ENCODE measurements at regions not wholly inside any gene's neighbourhood (a gene's known extent, or its start where the extent isn't known, plus 50 kb on each side); places are given as distances from the start of the nearest gene placed in this dataset.

- H3K36me3 Mint-ChIP-seq (ENCODE audit: low read depth, unreplicated experiment): peaks cover 4% of the 10 kb centered on the region
- TF ChIP-seq CTCF (IDR thresholded peaks at IDR 0.05; ENCODE audit: unreplicated experiment): no peak
- H3K4me3 Mint-ChIP-seq (ENCODE audit: unreplicated experiment): no peak overlapping the region
- no peaks in the 10 kb centered on the region for H3K4me1 Mint-ChIP-seq (ENCODE audit: unreplicated experiment)
- DNase-seq (ENCODE audit: low spot score): no peak
- peaks cover 2% of the 10 kb centered on the region for H3K27me3 Mint-ChIP-seq (ENCODE audit: unreplicated experiment)
- H3K9me3 Mint-ChIP-seq (ENCODE audit: unreplicated experiment): peaks cover 36% of the 10 kb centered on the region
- H3K27ac Mint-ChIP-seq (ENCODE audit: unreplicated experiment): no peak overlapping the region
Observed at GRCh38 chr3:1773679-1774078, 325.0 kb upstream of the CNTN4 start.

GRCh38 chr3:1774597-1774996, 324.1 kb upstream of the CNTN4 start:
- no peak for DNase-seq (ENCODE audit: low spot score)
- no peak overlapping the region for H3K27ac Mint-ChIP-seq (ENCODE audit: unreplicated experiment)
- peaks cover 2% of the 10 kb centered on the region for H3K27me3 Mint-ChIP-seq (ENCODE audit: unreplicated experiment)
- H3K9me3 Mint-ChIP-seq (ENCODE audit: unreplicated experiment): peaks cover 35% of the 10 kb centered on the region
- H3K4me3 Mint-ChIP-seq (ENCODE audit: unreplicated experiment): no peak overlapping the region
- TF ChIP-seq CTCF (IDR thresholded peaks at IDR 0.05; ENCODE audit: unreplicated experiment): no peak
- H3K36me3 Mint-ChIP-seq (ENCODE audit: low read depth, unreplicated experiment): peaks cover 4% of the 10 kb centered on the region
- H3K4me1 Mint-ChIP-seq (ENCODE audit: unreplicated experiment): no peaks in the 10 kb centered on the region

- no peak for DNase-seq (ENCODE audit: low spot score)
- Mint-ChIP-seq H3K27ac (ENCODE audit: unreplicated experiment) (no peak overlapping the region), H3K36me3 (ENCODE audit: low read depth, unreplicated experiment) (peaks cover 4% of the 10 kb centered on the region), H3K27me3 (ENCODE audit: unreplicated experiment) (peaks cover 2% of the 10 kb centered on the region), H3K9me3 (ENCODE audit: unreplicated experiment) (peaks cover 35% of the 10 kb centered on the region), H3K4me1 (ENCODE audit: unreplicated experiment) (no peaks in the 10 kb centered on the region), H3K4me3 (ENCODE audit: unreplicated experiment) (no peak overlapping the region)
- TF ChIP-seq CTCF (IDR thresholded peaks at IDR 0.05; ENCODE audit: unreplicated experiment): no peak
Observed at GRCh38 chr3:1775321-1775720, 323.3 kb upstream of the CNTN4 start.

GRCh38 chr3:1783995-1784394, 314.7 kb upstream of the CNTN4 start:
- H3K36me3 Mint-ChIP-seq (ENCODE audit: low read depth, unreplicated experiment): no peaks in the 10 kb centered on the region
- no peak for TF ChIP-seq CTCF (IDR thresholded peaks at IDR 0.05; ENCODE audit: unreplicated experiment)
- no peak overlapping the region for H3K27ac Mint-ChIP-seq (ENCODE audit: unreplicated experiment)
- peaks cover 2% of the 10 kb centered on the region for H3K27me3 Mint-ChIP-seq (ENCODE audit: unreplicated experiment)
- DNase-seq (ENCODE audit: low spot score): no peak
- H3K4me1 Mint-ChIP-seq (ENCODE audit: unreplicated experiment): no peaks in the 10 kb centered on the region
- H3K9me3 Mint-ChIP-seq (ENCODE audit: unreplicated experiment): peaks cover 29% of the 10 kb centered on the region
- no peak overlapping the region for H3K4me3 Mint-ChIP-seq (ENCODE audit: unreplicated experiment)

- Mint-ChIP-seq H3K9me3 (ENCODE audit: unreplicated experiment) (peaks cover 35% of the 10 kb centered on the region), H3K4me3 (ENCODE audit: unreplicated experiment) (no peak overlapping the region), H3K4me1 (ENCODE audit: unreplicated experiment) (no peaks in the 10 kb centered on the region), H3K27me3 (ENCODE audit: unreplicated experiment) (peaks cover 4% of the 10 kb centered on the region), H3K27ac (ENCODE audit: unreplicated experiment) (no peak overlapping the region), H3K36me3 (ENCODE audit: low read depth, unreplicated experiment) (no peaks in the 10 kb centered on the region)
- no peak for TF ChIP-seq CTCF (IDR thresholded peaks at IDR 0.05; ENCODE audit: unreplicated experiment)
- no peak for DNase-seq (ENCODE audit: low spot score)
Observed at GRCh38 chr3:1787094-1787493, 311.6 kb upstream of the CNTN4 start.

Measured in endothelial cell (in vitro differentiated cells).